Activated T-helper 1 cell treated with anti-CD3 and anti-CD28 coated beads, Interleukin-12 subunit alpha, Interleukin-12 subunit beta, Interleukin-2, Interleukin-4 antibody, amounts not matched to agents 30 ng/mL and 10 ng/mL and 1 ng/mL, durations not matched to agents 14 hours and 24 hours and 36 hours (primary cell): ENCODE measurements at regions not wholly inside any gene's neighbourhood (a gene's known extent, or its start where the extent isn't known, plus 50 kb on each side); places are given as distances from the start of the nearest gene placed in this dataset.
"Not testable (repeated sequence)": the region's sequence is repeated elsewhere in the genome, so short reads cannot be mapped to it uniquely, and the experiment has no call there.

Source experiments
- DNase-seq: peaks from one replicate; pipeline ENCODE4 v3.0.0; 2021; ENCODE audit warnings: low spot score
- H3K27ac Mint-ChIP-seq: one replicate; pipeline ENCODE4 v1.8.0; 2021; ENCODE audit warnings: mild to moderate bottlenecking, mixed read lengths
- H3K27me3 Mint-ChIP-seq: one replicate; pipeline ENCODE4 v1.8.0; 2022; ENCODE audit warnings: mild to moderate bottlenecking, moderate library complexity, mixed read lengths; ENCODE audit not compliant: insufficient read depth
- H3K36me3 Mint-ChIP-seq: one replicate; pipeline ENCODE4 v1.8.0; 2021; ENCODE audit warnings: low read depth, mixed read lengths
- H3K4me1 Mint-ChIP-seq: one replicate; pipeline ENCODE4 v1.8.0; 2021; ENCODE audit warnings: low read depth, mixed read lengths
- H3K4me3 Mint-ChIP-seq: one replicate; pipeline ENCODE4 v1.8.0; 2021; ENCODE audit warnings: mild to moderate bottlenecking, moderate library complexity, mixed read lengths
- H3K9me3 Mint-ChIP-seq: one replicate; pipeline ENCODE4 v1.8.0; 2021; ENCODE audit warnings: mixed read lengths
- intact Hi-C: fragments of 100-400 bp; cut with micrococcal nuclease; formaldehyde crosslinking; loops from one replicate; pipeline ENCODE4 v1.15.1; 2024

- H3K9me3 Mint-ChIP-seq: no peaks in the 10 kb centered on the region
- intact Hi-C loops: no loop called here
- H3K27ac Mint-ChIP-seq: no peak overlapping the region
- no peak overlapping the region for H3K4me3 Mint-ChIP-seq
- no peaks in the 10 kb centered on the region for H3K4me1 Mint-ChIP-seq
- peaks cover 13% of the 10 kb centered on the region for H3K27me3 Mint-ChIP-seq
- H3K36me3 Mint-ChIP-seq: no peaks in the 10 kb centered on the region
- DNase-seq: no peak
Observed at GRCh38 chr3:182631183-182632076, 161.9 kb upstream of the ATP11B start.

GRCh38 chr3:182632077-182632393 is 161.3 kb upstream of the ATP11B start:
- no peak for DNase-seq
- intact Hi-C loops: no loop called here
- H3K4me3 Mint-ChIP-seq: no peak overlapping the region
- no peaks in the 10 kb centered on the region for H3K36me3 Mint-ChIP-seq
- H3K4me1 Mint-ChIP-seq: no peaks in the 10 kb centered on the region
- peaks cover 13% of the 10 kb centered on the region for H3K27me3 Mint-ChIP-seq
- no peak overlapping the region for H3K27ac Mint-ChIP-seq
- H3K9me3 Mint-ChIP-seq: no peaks in the 10 kb centered on the region

DNA sequence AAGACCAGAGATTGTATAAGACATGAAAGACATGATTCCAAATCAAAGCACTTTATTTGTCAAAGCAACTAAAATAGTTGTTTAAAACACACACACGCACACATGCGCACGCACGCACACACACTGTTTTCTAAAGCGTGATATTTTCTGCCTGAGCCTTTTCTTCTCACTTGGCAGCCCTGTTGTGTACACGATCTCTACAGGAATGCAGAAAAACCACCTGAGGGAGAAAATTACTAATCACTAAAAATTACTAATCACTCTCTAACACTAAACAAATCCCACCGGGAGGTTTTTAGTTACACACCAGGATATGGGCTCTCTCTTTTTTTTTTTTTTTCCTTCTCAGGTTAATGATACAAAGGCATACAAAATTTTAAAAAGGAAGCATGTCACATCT is 160.1 kb upstream of the ATP11B start:
- Mint-ChIP-seq H3K4me3 (no peak overlapping the region), H3K4me1 (no peaks in the 10 kb centered on the region), H3K9me3 (no peaks in the 10 kb centered on the region), H3K27me3 (peaks cover 16% of the 10 kb centered on the region), H3K27ac (no peak overlapping the region), H3K36me3 (no peaks in the 10 kb centered on the region)
- intact Hi-C loops: no loop called here
- no peak for DNase-seq

DNA sequence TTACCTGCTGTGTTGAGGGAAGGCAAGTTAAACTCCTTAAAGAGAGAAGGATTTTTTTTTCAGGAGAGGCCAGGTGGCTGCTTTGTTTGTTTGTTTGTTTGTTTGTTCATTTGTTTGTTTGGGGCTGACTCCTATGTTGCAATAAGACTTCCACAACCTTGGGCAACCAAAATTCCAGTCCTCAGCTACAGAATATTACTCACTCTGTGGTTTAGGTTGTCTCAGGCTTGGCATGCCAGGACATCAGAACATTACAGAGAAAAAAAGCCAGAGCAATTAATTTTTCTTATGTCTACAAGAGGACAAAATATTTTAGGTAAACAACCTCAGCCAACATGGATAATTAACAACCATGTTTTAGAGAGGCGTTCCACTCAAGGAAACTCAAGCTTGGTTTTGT is 156.7 kb upstream of the ATP11B start:
- DNase-seq: no peak
- no peaks in the 10 kb centered on the region for H3K4me1 Mint-ChIP-seq
- no peaks in the 10 kb centered on the region for H3K9me3 Mint-ChIP-seq
- intact Hi-C loops: no loop called here
- H3K27ac Mint-ChIP-seq: no peak overlapping the region
- H3K27me3 Mint-ChIP-seq: peaks cover 12% of the 10 kb centered on the region
- no peak overlapping the region for H3K4me3 Mint-ChIP-seq
- no peaks in the 10 kb centered on the region for H3K36me3 Mint-ChIP-seq

DNA sequence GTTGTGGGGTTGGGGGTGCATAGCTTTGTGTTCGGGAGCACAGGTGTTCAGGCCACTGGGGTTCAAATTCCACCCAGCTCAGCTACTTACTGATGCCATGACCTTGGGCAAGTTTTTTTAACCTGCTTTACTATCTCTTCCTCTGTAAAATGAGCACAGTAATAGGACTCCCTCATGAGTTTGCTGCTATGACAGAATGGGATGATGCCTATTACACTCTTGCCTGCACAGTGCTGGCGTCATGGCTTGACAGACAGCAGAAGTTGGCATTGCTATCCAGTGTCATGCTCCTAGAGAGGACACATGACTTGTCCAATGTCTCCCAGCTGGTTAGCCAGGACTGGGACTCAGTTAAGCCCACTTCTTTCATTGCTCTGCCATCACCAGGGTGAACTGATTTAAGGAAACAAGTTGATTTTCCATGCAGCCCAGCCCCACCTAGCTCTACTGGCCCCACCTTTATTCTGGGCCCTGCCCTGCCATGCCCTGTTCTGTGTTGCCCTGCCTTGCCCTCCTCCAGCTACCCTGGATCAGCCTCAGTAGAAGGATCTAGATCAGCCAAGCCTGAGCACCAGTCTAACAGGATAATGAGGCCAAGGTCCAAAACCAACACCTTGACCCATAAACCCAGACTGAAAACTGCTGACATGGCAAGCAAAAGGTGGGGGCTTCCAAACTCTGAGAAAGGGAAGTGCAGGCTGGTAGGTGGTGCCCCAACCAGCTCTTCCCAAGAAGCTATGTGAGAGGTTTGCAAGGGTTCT is 155.8 kb upstream of the ATP11B start:
- Mint-ChIP-seq H3K9me3 (no peaks in the 10 kb centered on the region), H3K27me3 (peaks cover 8% of the 10 kb centered on the region)

GRCh38 chr3:182644013-182644412 is 149.3 kb upstream of the ATP11B start:
- no peak overlapping the region for H3K27ac Mint-ChIP-seq
- H3K9me3 Mint-ChIP-seq: no peaks in the 10 kb centered on the region
- intact Hi-C loops: no loop called here
- H3K36me3 Mint-ChIP-seq: no peaks in the 10 kb centered on the region
- no peaks in the 10 kb centered on the region for H3K4me1 Mint-ChIP-seq
- no peak for DNase-seq
- peaks cover 11% of the 10 kb centered on the region for H3K27me3 Mint-ChIP-seq
- H3K4me3 Mint-ChIP-seq: no peak overlapping the region

More for the DNA sequence above, 155.8 kb upstream of the ATP11B start:
- Mint-ChIP-seq H3K27ac (no peak overlapping the region), H3K4me1 (no peaks in the 10 kb centered on the region), H3K4me3 (no peak overlapping the region), H3K36me3 (no peaks in the 10 kb centered on the region)
- no peak for DNase-seq
- intact Hi-C loops: no loop called here

- Mint-ChIP-seq H3K36me3 (no peaks in the 10 kb centered on the region), H3K27ac (no peak overlapping the region), H3K27me3 (peaks cover 11% of the 10 kb centered on the region), H3K4me3 (no peak overlapping the region), H3K4me1 (no peaks in the 10 kb centered on the region), H3K9me3 (no peaks in the 10 kb centered on the region)
- intact Hi-C loops: no loop called here
- no peak for DNase-seq
Observed at GRCh38 chr3:182644790-182645433, 148.4 kb upstream of the ATP11B start.

- Mint-ChIP-seq H3K27me3 (peaks cover 5% of the 10 kb centered on the region), H3K27ac (no peak overlapping the region), H3K4me3 (no peak overlapping the region), H3K9me3 (no peaks in the 10 kb centered on the region), H3K4me1 (no peaks in the 10 kb centered on the region), H3K36me3 (no peaks in the 10 kb centered on the region)
- intact Hi-C loops: no loop called here
- no peak for DNase-seq
Observed at GRCh38 chr3:182650568-182651128, 142.7 kb upstream of the ATP11B start.

DNA sequence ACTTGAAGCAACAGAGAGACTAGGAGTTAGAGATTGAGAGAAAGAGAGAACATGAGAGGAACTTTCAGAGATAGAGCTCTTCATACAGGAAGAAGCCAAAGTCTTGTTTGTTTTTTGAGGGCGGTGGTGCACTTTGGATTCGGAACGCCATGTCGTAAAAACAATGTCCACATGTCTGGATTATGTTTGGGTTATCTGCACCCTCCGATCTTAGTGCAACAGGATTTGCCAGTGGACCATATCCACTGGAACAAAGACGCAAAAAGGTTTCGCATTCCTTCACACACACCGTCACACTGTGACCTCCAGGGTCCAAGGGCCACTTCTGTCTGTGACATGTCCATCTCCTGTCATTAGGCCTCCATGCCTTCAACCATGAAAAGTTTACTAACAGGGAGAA is 141.8 kb upstream of the ATP11B start:
- H3K36me3 Mint-ChIP-seq: no peaks in the 10 kb centered on the region
- H3K27ac Mint-ChIP-seq: no peak overlapping the region
- no peak overlapping the region for H3K4me3 Mint-ChIP-seq
- peaks cover 5% of the 10 kb centered on the region for H3K27me3 Mint-ChIP-seq
- intact Hi-C loops: no loop called here
- no peaks in the 10 kb centered on the region for H3K9me3 Mint-ChIP-seq
- no peaks in the 10 kb centered on the region for H3K4me1 Mint-ChIP-seq
- no peak for DNase-seq

GRCh38 chr3:182653065-182653464 is 140.2 kb upstream of the ATP11B start:
- intact Hi-C loops, H3K4me1 Mint-ChIP-seq, H3K4me3 Mint-ChIP-seq, H3K27ac Mint-ChIP-seq, DNase-seq, H3K36me3 Mint-ChIP-seq, H3K9me3 Mint-ChIP-seq, H3K27me3 Mint-ChIP-seq: not testable (repeated sequence)

- no peak overlapping the region for H3K27ac Mint-ChIP-seq
Observed at GRCh38 chr3:182668541-182668940, 124.8 kb upstream of the ATP11B start.

DNA sequence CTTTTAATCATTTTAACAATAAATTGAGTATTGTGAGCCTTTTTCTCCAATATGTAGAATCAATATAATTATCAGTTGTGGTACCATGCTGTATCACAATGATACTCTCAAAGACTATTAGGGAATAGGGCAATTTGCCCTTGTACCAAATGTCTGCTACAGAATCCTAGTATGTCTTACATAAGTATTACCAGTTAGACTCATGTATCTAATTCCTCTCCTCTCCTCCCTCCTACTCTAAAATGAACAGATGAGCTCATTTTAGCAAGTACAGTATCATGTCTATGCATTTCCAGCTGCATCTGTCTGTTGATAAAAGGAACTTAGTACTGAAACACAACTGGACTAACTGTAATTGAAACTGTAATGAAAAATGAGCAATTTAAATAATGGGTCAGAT is 124.3 kb upstream of the ATP11B start:
- intact Hi-C loops: no loop called here
- H3K27me3 Mint-ChIP-seq: peaks cover 36% of the 10 kb centered on the region
- no peaks in the 10 kb centered on the region for H3K4me1 Mint-ChIP-seq
- no peaks in the 10 kb centered on the region for H3K9me3 Mint-ChIP-seq
- no peak for DNase-seq
- no peak overlapping the region for H3K4me3 Mint-ChIP-seq
- no peak overlapping the region for H3K27ac Mint-ChIP-seq
- no peaks in the 10 kb centered on the region for H3K36me3 Mint-ChIP-seq

More at GRCh38 chr3:182668541-182668940, 124.8 kb upstream of the ATP11B start:
- intact Hi-C loops: no loop called here
- no peak for DNase-seq
- no peak overlapping the region for H3K4me3 Mint-ChIP-seq
- H3K36me3 Mint-ChIP-seq: no peaks in the 10 kb centered on the region
- H3K4me1 Mint-ChIP-seq: no peaks in the 10 kb centered on the region
- peaks cover 35% of the 10 kb centered on the region for H3K27me3 Mint-ChIP-seq
- no peaks in the 10 kb centered on the region for H3K9me3 Mint-ChIP-seq

DNA sequence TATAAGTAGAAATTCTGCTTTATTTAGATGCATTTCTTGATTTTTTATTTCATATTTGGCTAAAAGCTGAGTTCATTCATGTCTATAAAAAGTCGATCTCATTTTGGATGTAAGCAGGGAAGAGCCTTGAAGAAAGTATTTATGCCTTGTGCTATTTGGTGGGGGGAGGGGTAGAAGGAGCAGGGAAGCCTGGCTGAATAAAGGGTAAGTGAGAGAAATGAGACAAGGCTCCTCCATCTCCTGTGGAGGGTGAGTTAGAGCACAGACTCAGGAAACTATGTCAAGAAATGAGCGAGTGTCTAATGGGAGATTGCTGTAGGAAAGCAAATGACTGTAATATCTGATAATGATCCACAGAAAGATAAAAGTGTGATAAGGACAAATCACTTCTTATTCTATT is 121.8 kb upstream of the ATP11B start:
- Mint-ChIP-seq H3K27me3 (peaks cover 39% of the 10 kb centered on the region), H3K27ac (no peak overlapping the region), H3K4me1 (no peaks in the 10 kb centered on the region), H3K36me3 (no peaks in the 10 kb centered on the region), H3K4me3 (no peak overlapping the region), H3K9me3 (no peaks in the 10 kb centered on the region)
- intact Hi-C loops: no loop called here
- DNase-seq: no peak
